ENCODE measurements at regions not wholly inside any gene's neighbourhood (a gene's known extent, or its start where the extent isn't known, plus 50 kb on each side); places are given as distances from the start of the nearest gene placed in this dataset.

GRCh38 chr6:14877758-14878157 lies 368.1 kb upstream of the JARID2 start:
- ATAC-seq (no peak), DNase-seq (no peak)
- Histone ChIP-seq H3K27me3 (no peaks in the 10 kb centered on the region), H3K27ac (peak overlapping the region; percentile 75 to 88 (median 76)), H3K36me3 (no peaks in the 10 kb centered on the region), H3K4me3 (no peak overlapping the region), H3K9me3 (no peaks in the 10 kb centered on the region), H3K4me1 (peaks cover 30 to 52% of the 10 kb centered on the region in 2 donors)
- in situ Hi-C loops (cut with MboI; ENCODE audit: low sequenced_read_pairs in 4 of 4) (loop anchor here in 2 of 4 donors (25.0 kb wide), 1 partner anchor 610 kb away; no protein-coding TSS in a partner anchor), intact Hi-C loops (cut with DNase I; ENCODE audit: low total_unique reads) (no loop called here)
- TF ChIP-seq CTCF (IDR thresholded peaks at IDR 0.05 in 4 of 5, conservative IDR thresholded peaks at IDR 0.05 in 1 of 5) (no peak), POLR2A (IDR thresholded peaks at IDR 0.05) (no peak)

- H3K9me3 ChIP-seq: no peaks in the 10 kb centered on the region
- TF ChIP-seq CTCF (IDR thresholded peaks at IDR 0.05 in 4 of 5, conservative IDR thresholded peaks at IDR 0.05 in 1 of 5) (peak in 2 of 5 experiments; percentile 11 to 24), POLR2A (IDR thresholded peaks at IDR 0.05) (no peak)
- H3K4me3 ChIP-seq: no peak overlapping the region
- peak overlapping the region; percentile 30 to 86 (median 56) for H3K27ac ChIP-seq
- in situ Hi-C loops (cut with MboI; ENCODE audit: low sequenced_read_pairs in 4 of 4): loop anchor here in 2 of 4 donors (10.0 to 25.0 kb wide), 3 partner anchors 185 to 607 kb away; partner anchors contain the start of gene JARID2 (in 1 of the 2)
- peak; percentile 41 to 71 for DNase-seq
- intact Hi-C loops (cut with DNase I; ENCODE audit: low total_unique reads): loop anchor here (5.0 to 10.0 kb wide), 2 partner anchors 387 to 555 kb away; no protein-coding TSS in a partner anchor
- no peaks in the 10 kb centered on the region for H3K36me3 ChIP-seq
- no peaks in the 10 kb centered on the region for H3K27me3 ChIP-seq
- ATAC-seq: peak; percentile 12 to 18
- H3K4me1 ChIP-seq: peaks cover 48 to 72% of the 10 kb centered on the region in 2 donors
These were observed 365.8 kb upstream of the JARID2 start for GRCh38 chr6:14880052-14880451.

GRCh38 chr6:14880677-14881076 lies 365.2 kb upstream of the JARID2 start:
- H3K36me3 ChIP-seq: no peaks in the 10 kb centered on the region
- H3K27ac ChIP-seq: peak overlapping the region; percentile 30 to 86 (median 56)
- H3K4me1 ChIP-seq: peaks cover 48 to 72% of the 10 kb centered on the region in 2 donors
- H3K4me3 ChIP-seq: no peak overlapping the region
- DNase-seq (no peak), ATAC-seq (no peak)
- H3K9me3 ChIP-seq: no peaks in the 10 kb centered on the region
- no peaks in the 10 kb centered on the region for H3K27me3 ChIP-seq
- intact Hi-C loops (cut with DNase I; ENCODE audit: low total_unique reads) (loop anchor here (5.0 to 10.0 kb wide), 2 partner anchors 387 to 554 kb away; no protein-coding TSS in a partner anchor), in situ Hi-C loops (cut with MboI; ENCODE audit: low sequenced_read_pairs in 4 of 4) (loop anchor here in 2 of 4 donors (10.0 to 25.0 kb wide), 3 partner anchors 184 to 607 kb away; partner anchors contain the start of gene JARID2 (in 1 of the 2))
- TF ChIP-seq POLR2A (IDR thresholded peaks at IDR 0.05) (no peak), CTCF (IDR thresholded peaks at IDR 0.05 in 4 of 5, conservative IDR thresholded peaks at IDR 0.05 in 1 of 5) (no peak)

GRCh38 chr6:14881398-14881797 lies 364.5 kb upstream of the JARID2 start:
- peak overlapping the region in 3 of 4 donors; percentile 52 to 90 (median 86) for H3K27ac ChIP-seq
- no peak overlapping the region for H3K4me3 ChIP-seq
- H3K4me1 ChIP-seq: peaks cover 48 to 69% of the 10 kb centered on the region in 2 donors
- H3K27me3 ChIP-seq: no peaks in the 10 kb centered on the region
- intact Hi-C loops (cut with DNase I; ENCODE audit: low total_unique reads) (loop anchor here (5.0 to 10.0 kb wide), 2 partner anchors 386 to 553 kb away; no protein-coding TSS in a partner anchor), in situ Hi-C loops (cut with MboI; ENCODE audit: low sequenced_read_pairs in 4 of 4) (loop anchor here in 2 of 4 donors (10.0 to 25.0 kb wide), 3 partner anchors 183 to 606 kb away; partner anchors contain the start of gene JARID2 (in 1 of the 2))
- ATAC-seq (no peak), DNase-seq (no peak)
- no peak for TF ChIP-seq CTCF (IDR thresholded peaks at IDR 0.05 in 4 of 5, conservative IDR thresholded peaks at IDR 0.05 in 1 of 5)
- no peak for TF ChIP-seq POLR2A (IDR thresholded peaks at IDR 0.05)
- no peaks in the 10 kb centered on the region for H3K36me3 ChIP-seq
- H3K9me3 ChIP-seq: no peaks in the 10 kb centered on the region
